IMR-90 (cell line): ENCODE measurements at regions not wholly inside any gene's neighbourhood (a gene's known extent, or its start where the extent isn't known, plus 50 kb on each side); places are given as distances from the start of the nearest gene placed in this dataset.

Experiments
- BHLHE40 ChIP-seq: fragments of 150-350 bp; IDR thresholded peaks from 2 replicates; pipeline ENCODE4 v1.6.1; 2016; ENCODE audit warnings: mild to moderate bottlenecking, low read depth, low read length
- CEBPB ChIP-seq: IDR thresholded peaks from 2 replicates; pipeline ENCODE4 v1.6.1; 2012; ENCODE audit warnings: low read depth, low read length, improper control_type of control experiment
- CHD1 ChIP-seq: IDR thresholded peaks from 2 replicates; pipeline ENCODE4 v1.6.1; 2012; ENCODE audit warnings: low read depth, low read length, improper control_type of control experiment
- CTCF ChIP-seq: conservative IDR thresholded peaks from 2 replicates; pipeline ENCODE4 v1.5.1; 2012; ENCODE audit warnings: mild to moderate bottlenecking, low read depth, low read length, improper control_type of control experiment
- FOS ChIP-seq: fragments of 150-350 bp; IDR thresholded peaks from 2 replicates; pipeline ENCODE4 v1.6.1; 2016; ENCODE audit warnings: low read depth, low read length
- MAFK ChIP-seq: IDR thresholded peaks from 2 replicates; pipeline ENCODE4 v1.6.1; 2012; ENCODE audit warnings: low read depth, low read length, improper control_type of control experiment
- MAZ ChIP-seq: IDR thresholded peaks from 2 replicates; pipeline ENCODE4 v1.6.1; 2012; ENCODE audit warnings: low read depth, mild to moderate bottlenecking, low read length, improper control_type of control experiment, moderate library complexity, borderline replicate concordance
- MXI1 ChIP-seq: IDR thresholded peaks from 2 replicates; pipeline ENCODE4 v1.6.1; 2012; ENCODE audit warnings: low read depth, mild to moderate bottlenecking, low read length, moderate library complexity, borderline replicate concordance
- POLR2A ChIP-seq: IDR thresholded peaks from 2 replicates; pipeline ENCODE4 v1.6.1; 2012; ENCODE audit warnings: mild to moderate bottlenecking, low read depth, low read length
- RAD21 ChIP-seq: IDR thresholded peaks from 2 replicates; pipeline ENCODE4 v1.6.1; 2012; ENCODE audit warnings: low read length, improper control_type of control experiment
- RCOR1 ChIP-seq: IDR thresholded peaks from 2 replicates; pipeline ENCODE4 v1.6.1; 2012; ENCODE audit warnings: mild to moderate bottlenecking, low read length, improper control_type of control experiment; ENCODE audit not compliant: insufficient replicate concordance
- RFX5 ChIP-seq: IDR thresholded peaks from 2 replicates; pipeline ENCODE4 v1.8.0; 2012; ENCODE audit warnings: low read depth, mild to moderate bottlenecking, low read length, moderate library complexity
- USF2 ChIP-seq: fragments of 150-350 bp; IDR thresholded peaks from 2 replicates; pipeline ENCODE4 v1.6.1; 2017; ENCODE audit warnings: mild to moderate bottlenecking, antibody characterized with exemption, low read length, low read depth

- TF ChIP-seq RFX5: no peak
- no peak for TF ChIP-seq CTCF
- TF ChIP-seq RAD21: no peak
- no peak for TF ChIP-seq MAFK
- no peak for TF ChIP-seq FOS
- TF ChIP-seq CHD1: no peak
- TF ChIP-seq USF2: no peak
- no peak for TF ChIP-seq POLR2A
- no peak for TF ChIP-seq BHLHE40
- TF ChIP-seq CEBPB: no peak
- TF ChIP-seq RCOR1: no peak
- TF ChIP-seq MXI1: no peak
- TF ChIP-seq MAZ: no peak
Observed at GRCh38 chr14:84937016-84937415, 592.9 kb upstream of the FLRT2 start.
